Central memory CD4-positive, alpha-beta T cell (primary cell): ENCODE measurements at regions not wholly inside any gene's neighbourhood (a gene's known extent, or its start where the extent isn't known, plus 50 kb on each side); places are given as distances from the start of the nearest gene placed in this dataset.

Experiments used
- DNase-seq: peaks from one replicate; pipeline ENCODE4 v3.0.0; 2022

DNA sequence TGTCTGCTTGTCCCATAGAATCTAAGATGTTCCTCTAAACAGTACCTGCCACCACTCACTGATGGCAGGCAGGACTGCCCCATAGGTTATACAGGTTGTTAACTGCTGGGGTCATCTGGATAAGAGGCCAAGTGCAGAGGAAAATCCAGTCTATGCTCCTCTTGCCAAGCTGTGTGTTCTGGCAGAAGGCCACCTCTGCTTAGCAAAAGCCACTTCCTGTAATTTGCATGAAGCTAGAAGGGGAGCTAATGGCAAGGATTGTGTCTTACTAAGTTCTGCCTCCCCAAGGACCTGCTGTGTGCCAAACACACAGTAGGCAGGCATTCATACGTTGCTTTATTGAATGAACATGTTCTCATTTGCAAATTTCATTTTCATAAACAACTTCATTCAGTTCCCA, 445.4 kb downstream of the BCL11B start:
- no peak for DNase-seq

GRCh38 chr14:98834119-98834518, 437.9 kb downstream of the BCL11B start:
- DNase-seq = no peak

- DNase-seq = no peak
These were observed 436.8 kb downstream of the BCL11B start for GRCh38 chr14:98835051-98835824.

- DNase-seq = no peak
These were observed 436.2 kb downstream of the BCL11B start for GRCh38 chr14:98835825-98836100.

- no peak for DNase-seq
These were observed 431.9 kb downstream of the BCL11B start for GRCh38 chr14:98840091-98840490.

- no peak for DNase-seq
These were observed 431.5 kb downstream of the BCL11B start for GRCh38 chr14:98840511-98840910.

GRCh38 chr14:98844456-98844855, 427.5 kb downstream of the BCL11B start:
- no peak for DNase-seq

- DNase-seq = no peak
These were observed 424.2 kb downstream of the BCL11B start for GRCh38 chr14:98847521-98848468.

DNA sequence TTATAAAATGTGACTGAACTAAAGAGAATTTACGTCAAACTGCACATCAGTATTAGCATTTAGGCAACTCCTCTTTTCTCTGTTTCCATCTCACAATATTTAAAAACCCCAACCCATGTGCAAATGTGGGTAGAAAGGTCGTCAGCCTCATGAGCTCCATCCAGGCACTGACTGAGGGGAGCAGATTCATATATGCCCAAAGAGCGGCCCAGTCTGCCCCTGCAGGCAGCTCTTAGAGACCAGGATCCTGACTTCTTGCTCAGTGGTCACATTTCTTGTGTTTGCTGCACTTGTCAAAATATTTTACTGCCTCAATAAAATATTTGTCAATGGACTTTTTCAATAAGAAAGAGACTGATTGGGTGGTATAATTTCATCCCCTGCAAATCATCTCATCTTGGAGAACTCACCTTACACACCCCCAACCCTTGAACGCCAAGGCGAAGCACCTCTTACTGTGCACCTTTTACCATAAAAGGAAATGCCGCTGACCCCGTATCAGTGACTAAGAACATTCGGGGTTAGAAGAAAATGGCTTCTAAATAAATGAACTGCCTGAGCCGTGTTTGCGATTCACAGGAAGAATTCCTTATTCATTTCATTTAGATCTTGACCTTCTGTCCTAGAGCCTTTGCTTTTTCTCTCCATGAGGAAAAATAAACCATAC, 418.8 kb downstream of the BCL11B start:
- no peak for DNase-seq

- DNase-seq = no peak
These were observed 415.9 kb downstream of the BCL11B start for GRCh38 chr14:98855926-98856715.

DNA sequence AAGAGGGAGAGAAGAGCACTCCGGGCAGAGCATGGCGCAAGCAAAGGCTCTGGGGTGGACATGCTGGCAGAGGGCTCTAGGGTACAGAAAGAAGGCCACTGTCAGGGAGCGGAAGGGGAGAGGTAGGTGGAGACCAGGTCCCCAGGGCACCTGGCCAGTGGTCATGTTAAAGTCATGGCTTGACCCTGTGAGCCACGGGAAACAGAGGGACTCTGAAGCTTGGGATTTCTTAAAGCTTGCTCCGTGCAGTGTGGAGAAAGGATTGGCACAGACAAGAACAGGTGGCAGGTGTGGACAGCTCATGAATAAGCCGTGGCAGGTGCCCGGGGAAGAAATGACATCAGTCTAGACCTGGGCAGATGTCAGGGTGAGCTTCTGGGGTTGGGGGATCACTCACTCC, 413.8 kb downstream of the BCL11B start:
- DNase-seq = no peak

DNA sequence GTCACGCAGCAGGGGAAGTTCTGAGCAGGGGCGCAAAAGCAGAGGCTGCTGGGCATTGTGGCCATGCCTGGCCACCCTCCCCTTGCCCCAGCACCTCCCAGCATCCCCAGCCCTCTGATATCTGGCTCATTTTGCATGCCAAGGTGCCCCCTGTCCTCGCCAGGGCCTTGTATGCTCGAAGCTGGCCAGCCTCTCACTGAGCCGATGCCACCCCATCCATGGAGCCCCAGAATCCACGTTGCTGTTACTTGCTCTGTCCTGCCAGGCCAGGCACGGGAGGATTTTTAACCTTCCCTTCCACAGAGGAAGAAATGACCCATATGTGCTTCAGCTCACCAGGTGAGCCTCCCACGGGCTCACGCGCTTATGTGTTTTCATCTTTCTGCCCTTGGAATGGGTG, 413.4 kb downstream of the BCL11B start:
- DNase-seq = no peak

DNA sequence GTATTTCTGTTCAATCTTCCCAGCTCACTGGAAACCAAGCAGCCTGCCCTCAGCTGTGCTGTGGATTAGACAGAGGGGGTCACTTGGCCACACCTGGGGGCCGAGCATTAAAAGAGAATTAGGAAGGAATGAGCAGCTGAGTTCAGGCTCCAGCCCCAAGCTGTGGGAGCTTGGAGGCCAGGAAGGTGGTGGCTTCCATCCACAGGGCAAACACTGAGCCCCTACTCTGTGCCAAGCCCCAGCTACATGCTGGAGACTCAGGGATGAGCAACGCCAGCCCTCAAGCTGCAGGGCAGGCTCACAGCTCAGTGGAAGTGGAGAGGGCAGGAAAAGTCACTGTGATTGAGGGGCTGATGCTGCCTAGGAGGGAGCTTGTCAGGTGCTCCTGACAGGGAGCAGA, 412.7 kb downstream of the BCL11B start:
- DNase-seq = no peak

GRCh38 chr14:98864211-98864610, 407.8 kb downstream of the BCL11B start:
- no peak for DNase-seq

DNA sequence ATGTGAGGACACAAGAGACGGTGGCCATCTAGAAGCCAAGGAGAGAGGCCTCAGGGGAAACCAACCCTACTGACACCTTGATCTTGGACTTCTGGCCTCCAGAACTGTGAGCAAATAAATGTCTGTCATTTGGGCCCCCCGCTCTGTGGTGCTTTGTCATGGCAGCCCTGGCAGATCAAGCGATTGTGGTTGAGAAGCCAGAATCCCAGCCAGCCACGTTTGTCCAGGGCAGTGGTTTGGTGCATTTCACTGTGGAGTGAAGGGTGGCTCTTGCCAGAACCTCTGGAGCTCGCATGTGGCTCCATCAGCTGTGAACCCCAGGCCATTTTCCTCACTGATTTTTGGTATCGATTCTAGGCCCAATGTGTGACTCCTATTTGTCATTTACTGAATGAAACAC, 404.9 kb downstream of the BCL11B start:
- DNase-seq = no peak

DNA sequence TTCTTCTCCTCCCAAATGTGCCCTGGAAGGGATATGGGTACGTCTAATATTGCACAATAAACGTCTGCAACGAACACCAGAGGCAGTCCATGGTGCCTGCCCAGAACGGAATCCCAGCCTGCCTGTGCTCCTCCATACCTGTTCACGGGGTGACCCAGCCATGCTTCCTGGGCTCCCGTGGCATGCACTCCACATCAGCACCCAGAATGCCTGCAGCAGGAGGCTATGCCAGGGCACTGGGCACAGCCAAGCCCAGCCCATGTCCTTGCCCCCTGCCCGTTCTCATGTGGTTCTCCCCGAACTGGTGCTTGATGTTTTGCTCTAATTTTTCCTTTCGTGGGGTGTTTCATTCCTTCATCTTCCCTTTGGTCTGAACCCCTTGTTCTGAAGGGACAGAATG, 404.3 kb downstream of the BCL11B start:
- no peak for DNase-seq

DNA sequence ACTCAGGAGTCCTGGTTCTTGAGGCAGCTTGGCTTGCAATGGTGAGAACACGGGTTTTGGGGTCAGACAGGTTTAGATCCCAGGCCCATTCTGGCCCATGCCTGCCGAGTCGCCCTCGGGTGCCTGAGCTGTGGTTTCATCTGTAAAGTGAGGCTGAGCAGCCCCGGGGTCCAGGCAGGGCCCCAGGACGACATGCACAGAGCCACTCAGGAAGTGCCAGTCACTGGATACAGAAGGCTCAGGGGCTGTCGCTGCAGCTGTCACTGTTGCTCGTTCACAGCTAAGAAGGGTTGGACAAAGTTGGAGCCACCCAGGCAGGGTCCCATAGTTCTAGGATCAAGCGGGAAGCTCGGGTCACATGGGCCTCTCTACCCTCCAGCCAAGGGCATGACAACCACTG, 403.1 kb downstream of the BCL11B start:
- DNase-seq = no peak

- no peak for DNase-seq
These were observed 400.2 kb downstream of the BCL11B start for GRCh38 chr14:98871796-98872195.

DNA sequence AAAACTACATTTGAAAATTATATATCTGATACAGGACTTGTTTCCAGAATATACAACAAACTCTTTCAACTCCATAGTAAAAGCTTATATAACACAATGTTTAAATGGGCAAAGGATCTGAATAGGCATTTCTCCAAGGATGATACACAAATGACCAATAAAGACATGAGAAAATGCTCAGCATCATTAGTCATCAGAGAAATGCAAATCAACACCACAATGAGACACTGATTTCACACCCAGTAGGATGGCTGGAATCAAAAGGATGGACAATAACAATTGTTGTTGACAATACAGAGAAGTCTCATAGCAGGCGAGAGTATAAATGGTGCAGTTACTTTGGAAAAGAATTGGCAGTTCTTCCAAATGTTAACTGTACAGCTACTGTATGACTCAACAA, 394.9 kb downstream of the BCL11B start:
- no peak for DNase-seq

DNA sequence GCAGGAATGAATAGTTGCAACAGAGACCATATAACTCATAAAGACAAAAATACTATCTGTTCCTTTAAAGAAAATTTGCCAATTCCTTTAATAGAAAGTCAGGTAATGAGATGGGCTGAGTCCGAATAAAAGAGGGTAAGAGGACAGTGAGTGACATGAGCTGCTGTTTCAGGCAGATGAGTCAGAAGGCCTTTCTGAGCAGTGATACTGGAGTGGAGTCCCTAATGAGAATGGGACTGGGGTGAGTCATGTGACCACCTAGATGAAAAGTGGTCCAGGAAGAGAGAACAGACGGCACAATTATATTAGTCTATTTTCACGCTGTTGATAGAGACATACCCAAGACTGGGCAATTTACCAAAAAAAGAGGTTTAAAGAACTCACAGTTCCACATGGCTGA, 393.7 kb downstream of the BCL11B start:
- no peak for DNase-seq

- DNase-seq = no peak
These were observed 385.0 kb downstream of the BCL11B start for GRCh38 chr14:98886982-98887381.

DNA sequence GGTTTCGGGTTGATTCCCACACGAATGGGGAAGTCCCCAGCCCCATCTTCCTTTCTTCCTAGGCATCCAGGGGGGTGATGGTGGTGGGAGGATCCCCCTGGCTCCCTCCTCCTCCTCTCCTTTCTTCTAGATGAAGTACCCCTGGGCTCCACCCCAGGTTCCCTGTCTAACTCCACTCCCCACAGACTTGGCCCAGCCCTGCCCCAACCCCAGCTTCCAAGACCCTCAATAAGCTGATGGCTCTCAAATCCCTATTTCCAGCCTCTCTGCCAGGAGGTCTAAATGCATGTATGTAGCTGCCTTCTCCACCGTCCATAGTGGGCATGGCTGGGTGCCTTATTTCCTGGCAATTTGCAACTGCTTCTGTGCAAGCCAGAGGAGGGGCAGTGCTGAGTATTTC, 383.7 kb downstream of the BCL11B start:
- DNase-seq = no peak
